Kidney (tissue), 13 donors: ENCODE measurements at regions not wholly inside any gene's neighbourhood (a gene's known extent, or its start where the extent isn't known, plus 50 kb on each side); places are given as distances from the start of the nearest gene placed in this dataset.

Source experiments
- DNase-seq, 5 donors: peaks; one replicate each; pipeline ENCODE4 v3.0.0-alpha.2; 2013 to 2020
- FAIRE-seq: peaks from 2 replicates; lab custom pipeline; 2012; peaks lifted over from hg19 to GRCh38; lab: Jason Lieb, UNC
- H3K27ac ChIP-seq, 2 donors: one replicate each; pipeline ENCODE4 v1.7.0; 2013; ENCODE audit warnings: low read depth in 2 of 2, low read length in 2 of 2, inconsistent platforms in 1 of 2
- H3K27me3 ChIP-seq: one replicate; pipeline ENCODE4 v1.7.1; 2013; ENCODE audit warnings: low read length, inconsistent platforms; ENCODE audit not compliant: control insufficient read depth, insufficient read depth
- H3K36me3 ChIP-seq, 3 donors: one replicate each; pipeline versions ENCODE4 v1.7.0 to v1.7.1; 2013; ENCODE audit warnings: low read length in 3 of 3, control low read depth in 1 of 3, inconsistent platforms in 1 of 3; ENCODE audit not compliant: insufficient read depth in 3 of 3, control insufficient read depth in 2 of 3
- H3K4me1 ChIP-seq, 3 donors: one replicate each; pipeline versions ENCODE4 v1.7.0 to v1.7.1; 2013; ENCODE audit warnings: low read length in 3 of 3, inconsistent platforms in 1 of 3, low read depth in 1 of 3; ENCODE audit not compliant: control insufficient read depth in 2 of 3, insufficient read depth in 2 of 3
- H3K4me3 ChIP-seq, 3 donors: one replicate each; pipeline versions ENCODE4 v1.7.0 to v1.8.1; 2013; ENCODE audit warnings: low read length in 3 of 3, control low read depth in 1 of 3, inconsistent platforms in 1 of 3
- H3K9ac ChIP-seq, 3 donors: one replicate each; pipeline versions ENCODE4 v1.7.0 to v1.7.1; 2013; ENCODE audit warnings: low read length in 3 of 3, control low read depth in 1 of 3, inconsistent platforms in 1 of 3
- H3K9me3 ChIP-seq, 3 donors: one replicate each; pipeline versions ENCODE4 v1.7.0 to v1.7.1; 2013; ENCODE audit warnings: low read length in 3 of 3, control low read depth in 1 of 3, inconsistent platforms in 1 of 3; ENCODE audit not compliant: control insufficient read depth in 2 of 3, insufficient read depth in 1 of 3
- intact Hi-C: fragments of 100-400 bp; cut with DNase I; formaldehyde crosslinking; loops from one replicate; pipeline ENCODE4 v1.11.1; 2022
- TF ChIP-seq, protein P1 (sequence below): IDR thresholded peaks from 3 replicates; pipeline ENCODE4 v1.5.1; 2012; ENCODE audit warnings: mild to moderate bottlenecking, moderate library complexity, borderline replicate concordance; ENCODE audit not compliant: insufficient read depth; ENCODE audit errors: extremely low read depth
- donor health status: control.
- donor health status: control.
- donor health status: control.
- donor health status: control.
- donor health status: control.
- donor health status: DM: yes; HTN: yes; CAD: no.
- donor health status: Normal renal cell carcinoma (clear cell type).

- TF ChIP-seq, protein P1, sequence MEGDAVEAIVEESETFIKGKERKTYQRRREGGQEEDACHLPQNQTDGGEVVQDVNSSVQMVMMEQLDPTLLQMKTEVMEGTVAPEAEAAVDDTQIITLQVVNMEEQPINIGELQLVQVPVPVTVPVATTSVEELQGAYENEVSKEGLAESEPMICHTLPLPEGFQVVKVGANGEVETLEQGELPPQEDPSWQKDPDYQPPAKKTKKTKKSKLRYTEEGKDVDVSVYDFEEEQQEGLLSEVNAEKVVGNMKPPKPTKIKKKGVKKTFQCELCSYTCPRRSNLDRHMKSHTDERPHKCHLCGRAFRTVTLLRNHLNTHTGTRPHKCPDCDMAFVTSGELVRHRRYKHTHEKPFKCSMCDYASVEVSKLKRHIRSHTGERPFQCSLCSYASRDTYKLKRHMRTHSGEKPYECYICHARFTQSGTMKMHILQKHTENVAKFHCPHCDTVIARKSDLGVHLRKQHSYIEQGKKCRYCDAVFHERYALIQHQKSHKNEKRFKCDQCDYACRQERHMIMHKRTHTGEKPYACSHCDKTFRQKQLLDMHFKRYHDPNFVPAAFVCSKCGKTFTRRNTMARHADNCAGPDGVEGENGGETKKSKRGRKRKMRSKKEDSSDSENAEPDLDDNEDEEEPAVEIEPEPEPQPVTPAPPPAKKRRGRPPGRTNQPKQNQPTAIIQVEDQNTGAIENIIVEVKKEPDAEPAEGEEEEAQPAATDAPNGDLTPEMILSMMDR, result no peak
- H3K9me3 ChIP-seq, result no peaks in the 10 kb centered on the region
- no peak overlapping the region for H3K27ac ChIP-seq
- FAIRE-seq, result no peak
- no peak overlapping the region for H3K4me3 ChIP-seq
- no peaks in the 10 kb centered on the region for H3K4me1 ChIP-seq
- H3K36me3 ChIP-seq, result no peaks in the 10 kb centered on the region
- H3K9ac ChIP-seq, result no peak overlapping the region
- no peak for DNase-seq
- no peaks in the 10 kb centered on the region for H3K27me3 ChIP-seq
- intact Hi-C loops, result no loop called here
These were observed 58.7 kb upstream of the TFEC start for GRCh38 chr7:116089293-116089692.

GRCh38 chr7:116093516-116094301 lies 63.1 kb upstream of the TFEC start:
- H3K9ac ChIP-seq, result no peak overlapping the region
- no peak overlapping the region for H3K4me3 ChIP-seq
- H3K27ac ChIP-seq, result no peak overlapping the region
- FAIRE-seq (no peak), DNase-seq (no peak)
- no peaks in the 10 kb centered on the region for H3K27me3 ChIP-seq
- no peaks in the 10 kb centered on the region for H3K4me1 ChIP-seq
- no peaks in the 10 kb centered on the region for H3K9me3 ChIP-seq
- TF ChIP-seq, protein P1, result no peak
- no peaks in the 10 kb centered on the region for H3K36me3 ChIP-seq
- intact Hi-C loops, result no loop called here

GRCh38 chr7:116095396-116095795 lies 64.8 kb upstream of the TFEC start:
- Histone ChIP-seq H3K9ac (no peak overlapping the region), H3K9me3 (no peaks in the 10 kb centered on the region), H3K27me3 (no peaks in the 10 kb centered on the region), H3K4me3 (no peak overlapping the region), H3K4me1 (no peaks in the 10 kb centered on the region), H3K36me3 (no peaks in the 10 kb centered on the region), H3K27ac (no peak overlapping the region)
- TF ChIP-seq, protein P1, result no peak
- DNase-seq (no peak), FAIRE-seq (no peak)
- intact Hi-C loops, result no loop called here
